A673 (cell line): ENCODE measurements at regions not wholly inside any gene's neighbourhood (a gene's known extent, or its start where the extent isn't known, plus 50 kb on each side); places are given as distances from the start of the nearest gene placed in this dataset.

Experiments
- EZH2 ChIP-seq: fragments of 200-600 bp; sonication (generic); IDR thresholded peaks from 2 replicates; pipeline ENCODE4 v1.6.1; 2017; ENCODE audit warnings: borderline replicate concordance, low read depth, mild to moderate bottlenecking, mixed read lengths, antibody characterized with exemption, low read length; ENCODE audit not compliant: poor library complexity, severe bottlenecking
- TF ChIP-seq, protein P1 (sequence below): fragments of 300-800, 200-600 bp; sonication (generic); conservative IDR thresholded peaks from 2 replicates; pipeline ENCODE4 v1.5.1; 2017; ENCODE audit warnings: low read depth, mild to moderate bottlenecking, antibody characterized with exemption, low read length, moderate library complexity, mixed read lengths

- TF ChIP-seq, protein P1, sequence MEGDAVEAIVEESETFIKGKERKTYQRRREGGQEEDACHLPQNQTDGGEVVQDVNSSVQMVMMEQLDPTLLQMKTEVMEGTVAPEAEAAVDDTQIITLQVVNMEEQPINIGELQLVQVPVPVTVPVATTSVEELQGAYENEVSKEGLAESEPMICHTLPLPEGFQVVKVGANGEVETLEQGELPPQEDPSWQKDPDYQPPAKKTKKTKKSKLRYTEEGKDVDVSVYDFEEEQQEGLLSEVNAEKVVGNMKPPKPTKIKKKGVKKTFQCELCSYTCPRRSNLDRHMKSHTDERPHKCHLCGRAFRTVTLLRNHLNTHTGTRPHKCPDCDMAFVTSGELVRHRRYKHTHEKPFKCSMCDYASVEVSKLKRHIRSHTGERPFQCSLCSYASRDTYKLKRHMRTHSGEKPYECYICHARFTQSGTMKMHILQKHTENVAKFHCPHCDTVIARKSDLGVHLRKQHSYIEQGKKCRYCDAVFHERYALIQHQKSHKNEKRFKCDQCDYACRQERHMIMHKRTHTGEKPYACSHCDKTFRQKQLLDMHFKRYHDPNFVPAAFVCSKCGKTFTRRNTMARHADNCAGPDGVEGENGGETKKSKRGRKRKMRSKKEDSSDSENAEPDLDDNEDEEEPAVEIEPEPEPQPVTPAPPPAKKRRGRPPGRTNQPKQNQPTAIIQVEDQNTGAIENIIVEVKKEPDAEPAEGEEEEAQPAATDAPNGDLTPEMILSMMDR, result no peak
- TF ChIP-seq EZH2, result no peak
These were observed 78.7 kb upstream of the RUNX1 start for GRCh38 chr21:35127851-35128250.
